Inferior parietal cortex (tissue), 1 donor: ENCODE measurements at regions not wholly inside any gene's neighbourhood (a gene's known extent, or its start where the extent isn't known, plus 50 kb on each side); places are given as distances from the start of the nearest gene placed in this dataset.

Experiments used
- DNase-seq: peaks from one replicate; pipeline ENCODE4 v3.0.0-alpha.2; 2016; ENCODE audit errors: extremely low spot score

GRCh38 chr2:144333143-144333555 is 186.8 kb downstream of the ZEB2 start:
- DNase-seq: peak; percentile 59

- peak; percentile 86 for DNase-seq
Observed at GRCh38 chr2:144332356-144333142, 187.4 kb downstream of the ZEB2 start.

GRCh38 chr2:144331674-144332355 is 188.1 kb downstream of the ZEB2 start:
- DNase-seq: peak; percentile 81

- DNase-seq: peak; percentile 45
Observed at GRCh38 chr2:144330951-144331673, 188.8 kb downstream of the ZEB2 start.

DNA sequence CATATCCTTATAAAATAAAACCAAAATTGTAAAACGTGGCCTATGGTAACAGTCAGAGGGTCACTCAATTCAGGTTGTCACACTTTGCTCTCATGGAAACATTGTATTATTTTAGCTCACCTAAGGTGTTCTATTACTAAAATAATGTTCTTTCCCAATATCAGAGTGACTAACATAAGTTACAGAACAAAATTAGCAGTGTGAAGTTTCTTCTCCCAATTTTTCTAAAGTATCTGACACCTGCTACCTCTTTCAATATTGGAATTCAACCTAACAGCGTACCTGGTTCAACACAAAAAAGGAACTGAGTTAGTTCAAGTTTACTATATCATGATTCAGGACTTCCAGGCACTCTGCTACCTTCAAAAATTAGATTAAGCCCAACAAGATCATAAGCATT is 190.4 kb downstream of the ZEB2 start:
- DNase-seq: no peak

DNA sequence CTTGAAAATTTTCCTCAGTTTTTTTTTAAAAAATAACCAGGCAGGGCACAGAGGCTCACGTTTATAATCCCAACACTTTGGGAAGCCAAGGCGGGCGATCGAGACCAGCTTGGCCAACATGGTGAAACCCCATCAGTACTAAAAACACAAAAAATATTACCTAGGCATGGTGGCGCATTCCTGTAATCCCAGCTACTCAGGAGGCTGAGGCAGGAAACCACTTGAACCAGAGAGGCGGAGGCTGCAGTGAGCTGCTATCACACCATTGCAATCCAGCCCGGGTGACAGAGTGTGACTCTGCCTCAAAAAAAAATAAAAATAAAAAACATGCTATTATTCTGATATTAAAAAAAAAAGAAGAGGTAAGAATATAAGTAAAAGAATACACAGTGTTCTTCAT is 191.0 kb downstream of the ZEB2 start:
- no peak for DNase-seq

DNA sequence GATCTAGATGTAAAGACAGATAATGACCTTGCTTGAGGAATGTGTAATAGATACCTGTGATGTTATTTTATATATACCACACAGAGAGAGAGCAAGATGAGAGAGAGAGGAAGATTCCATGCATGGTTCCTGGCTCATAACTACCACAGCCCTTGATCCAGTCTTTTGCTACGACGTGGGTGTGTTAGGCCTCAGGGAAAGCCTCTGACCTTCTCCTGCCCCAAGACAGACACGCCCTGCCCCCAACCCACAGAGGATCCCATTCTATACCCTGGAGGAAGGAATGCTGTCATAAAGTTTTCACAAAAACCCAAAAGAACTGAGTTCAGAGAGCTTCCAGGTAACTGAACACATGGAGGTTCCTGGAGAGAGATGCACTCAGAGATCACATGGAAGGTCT is 193.1 kb downstream of the ZEB2 start:
- no peak for DNase-seq

- no peak for DNase-seq
Observed at GRCh38 chr2:144325086-144325485, 194.8 kb downstream of the ZEB2 start.

GRCh38 chr2:144324446-144325045 is 195.4 kb downstream of the ZEB2 start:
- no peak for DNase-seq

GRCh38 chr2:144323946-144324345 is 196.0 kb downstream of the ZEB2 start:
- no peak for DNase-seq

DNA sequence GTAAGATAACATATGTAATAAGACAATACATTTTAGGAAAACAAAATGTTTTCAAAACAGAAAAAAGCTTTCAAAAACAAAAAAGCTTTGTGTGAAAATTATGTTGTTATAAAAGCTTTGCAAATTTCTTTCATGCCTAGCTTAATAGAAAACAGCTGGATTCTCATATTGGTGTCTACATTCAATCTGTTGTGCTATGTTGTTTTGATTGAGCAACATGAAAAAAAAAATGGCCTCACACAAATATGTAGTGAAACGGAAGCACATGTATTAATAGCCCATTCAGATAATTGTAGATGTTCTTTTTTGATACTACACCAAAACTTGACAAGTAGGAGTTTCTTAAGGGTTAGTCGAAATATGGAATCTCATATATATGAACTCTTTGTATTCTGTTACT is 197.5 kb downstream of the ZEB2 start:
- no peak for DNase-seq

DNA sequence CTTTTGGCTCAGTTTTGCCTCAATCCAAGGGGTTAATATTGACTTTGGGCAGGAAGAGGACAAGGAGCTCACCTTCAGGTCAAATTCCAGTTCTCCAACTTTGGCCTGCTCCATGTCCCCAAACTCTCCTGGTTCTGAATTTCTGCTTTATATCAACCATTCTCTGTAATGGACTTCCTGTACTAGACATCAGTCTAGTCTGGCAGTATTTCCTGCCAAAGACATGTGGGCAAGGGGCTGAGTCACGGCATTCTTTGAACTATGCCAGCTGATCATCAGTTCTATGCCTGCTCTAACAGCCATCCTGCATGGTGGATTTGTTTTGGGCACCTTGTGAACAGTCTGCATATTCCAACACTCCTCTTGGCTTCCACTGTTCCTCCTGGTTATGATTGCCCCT is 199.4 kb downstream of the ZEB2 start:
- no peak for DNase-seq

- DNase-seq: no peak
Observed at GRCh38 chr2:144317071-144317738, 202.7 kb downstream of the ZEB2 start.

DNA sequence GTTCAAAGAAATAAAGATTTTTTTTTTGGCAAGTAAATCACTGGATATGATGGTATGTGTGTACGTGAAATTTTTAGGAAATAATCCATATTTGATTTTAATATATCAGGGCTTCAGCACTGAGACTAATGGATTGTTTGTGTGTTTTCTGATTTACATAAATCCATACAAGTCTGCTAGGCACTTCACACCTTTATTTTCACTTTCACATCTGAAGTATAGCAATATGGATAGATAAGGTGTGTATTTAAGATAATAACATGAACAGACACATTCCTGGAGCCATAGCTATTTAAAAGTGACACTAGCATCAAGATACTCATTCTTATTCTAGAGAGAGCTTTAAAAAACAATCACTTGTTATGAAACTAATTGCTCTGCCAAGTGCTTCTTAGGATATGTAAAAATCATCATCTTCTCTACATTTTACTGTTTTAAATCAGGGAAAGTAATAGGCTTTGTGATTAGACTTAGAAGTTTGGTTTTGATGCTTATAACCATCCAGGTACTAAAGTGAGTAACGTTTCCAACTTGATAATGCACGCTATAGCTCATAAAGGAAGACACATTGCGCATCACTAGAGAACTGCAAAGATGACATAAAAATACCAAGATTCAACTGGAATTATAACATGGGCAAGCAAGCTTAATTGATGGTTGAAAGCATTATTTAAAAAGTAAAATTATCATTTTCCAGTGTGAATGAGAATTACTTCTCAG is 208.9 kb downstream of the ZEB2 start:
- DNase-seq: no peak

GRCh38 chr2:144310484-144310883 is 209.4 kb downstream of the ZEB2 start:
- DNase-seq: no peak

DNA sequence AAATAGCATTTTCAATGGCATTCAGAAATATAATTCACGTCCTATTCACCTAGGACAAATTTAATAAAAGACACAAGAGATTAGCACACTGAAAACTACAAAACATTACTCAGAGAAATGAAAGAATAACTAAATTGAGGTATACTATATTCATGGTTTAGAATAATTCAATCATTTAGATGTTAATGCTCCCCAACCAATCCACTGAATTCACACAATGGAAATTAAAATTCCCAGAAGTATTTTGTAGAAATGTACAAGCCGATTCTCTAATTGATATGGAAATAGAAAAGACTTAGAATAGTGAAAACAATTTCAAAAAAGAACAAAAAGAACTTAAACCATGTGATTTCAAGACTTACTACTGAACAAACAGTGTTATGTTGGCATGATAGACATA is 212.2 kb downstream of the ZEB2 start:
- DNase-seq: no peak

DNA sequence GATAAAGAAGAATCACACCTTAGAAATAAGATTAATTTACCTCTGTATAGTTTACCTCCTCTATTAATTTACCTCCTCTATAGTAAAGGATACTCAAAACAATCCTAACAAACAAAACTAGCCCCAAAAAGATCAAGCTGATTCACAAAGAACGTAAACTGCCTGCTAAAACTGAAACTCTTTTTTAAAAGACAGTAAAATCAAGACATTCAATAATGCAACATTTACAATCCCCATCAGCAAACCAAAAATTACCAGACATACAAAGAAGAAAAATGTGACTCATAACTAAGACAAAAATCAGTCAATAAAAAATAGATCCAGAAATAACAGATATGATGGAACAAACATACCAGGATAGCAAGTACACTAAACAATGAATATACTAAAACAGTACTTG is 215.7 kb downstream of the ZEB2 start:
- DNase-seq: no peak

DNA sequence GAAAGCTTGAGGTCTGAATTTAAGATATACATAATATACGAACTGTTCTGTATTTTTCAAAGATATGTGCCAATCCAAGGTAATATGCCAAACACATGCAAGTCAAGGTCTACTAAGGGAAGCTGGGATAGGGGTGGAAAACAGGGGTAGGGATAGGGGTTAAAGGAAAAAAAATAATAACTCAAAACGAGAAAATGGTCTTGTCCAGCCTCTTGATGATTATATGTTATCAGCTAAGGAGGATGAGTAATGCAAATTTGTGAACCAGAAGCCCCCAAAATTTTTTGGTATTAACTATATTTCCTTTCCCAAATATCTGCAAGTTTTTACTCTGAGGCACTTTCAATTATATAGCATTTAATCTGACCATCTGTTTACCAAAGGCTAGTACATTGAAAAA is 219.3 kb downstream of the ZEB2 start:
- no peak for DNase-seq

DNA sequence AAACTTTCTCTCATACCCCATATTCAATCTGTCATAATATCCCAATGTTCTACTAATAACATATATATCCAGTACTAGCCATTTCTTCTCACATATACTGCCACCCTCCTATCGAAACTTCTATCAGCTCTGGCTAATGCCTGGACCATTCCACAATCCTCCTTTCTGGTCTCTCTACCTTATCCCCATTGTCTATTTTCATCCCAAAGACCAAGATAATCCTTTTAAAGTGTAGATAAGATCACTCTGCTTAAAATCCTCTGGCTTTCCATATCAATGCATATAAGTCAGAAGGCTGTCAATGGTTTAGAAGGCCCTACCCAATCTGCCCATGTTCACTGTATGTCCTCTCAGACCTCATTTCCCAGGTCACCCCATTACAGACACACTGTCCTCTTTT is 229.6 kb downstream of the ZEB2 start:
- DNase-seq: no peak

- DNase-seq: no peak
Observed at GRCh38 chr2:144288438-144288837, 231.5 kb downstream of the ZEB2 start.

GRCh38 chr2:144285324-144285723 is 234.6 kb downstream of the ZEB2 start:
- no peak for DNase-seq
